ENCODE measurements at regions not wholly inside any gene's neighbourhood (a gene's known extent, or its start where the extent isn't known, plus 50 kb on each side); places are given as distances from the start of the nearest gene placed in this dataset.

DNA sequence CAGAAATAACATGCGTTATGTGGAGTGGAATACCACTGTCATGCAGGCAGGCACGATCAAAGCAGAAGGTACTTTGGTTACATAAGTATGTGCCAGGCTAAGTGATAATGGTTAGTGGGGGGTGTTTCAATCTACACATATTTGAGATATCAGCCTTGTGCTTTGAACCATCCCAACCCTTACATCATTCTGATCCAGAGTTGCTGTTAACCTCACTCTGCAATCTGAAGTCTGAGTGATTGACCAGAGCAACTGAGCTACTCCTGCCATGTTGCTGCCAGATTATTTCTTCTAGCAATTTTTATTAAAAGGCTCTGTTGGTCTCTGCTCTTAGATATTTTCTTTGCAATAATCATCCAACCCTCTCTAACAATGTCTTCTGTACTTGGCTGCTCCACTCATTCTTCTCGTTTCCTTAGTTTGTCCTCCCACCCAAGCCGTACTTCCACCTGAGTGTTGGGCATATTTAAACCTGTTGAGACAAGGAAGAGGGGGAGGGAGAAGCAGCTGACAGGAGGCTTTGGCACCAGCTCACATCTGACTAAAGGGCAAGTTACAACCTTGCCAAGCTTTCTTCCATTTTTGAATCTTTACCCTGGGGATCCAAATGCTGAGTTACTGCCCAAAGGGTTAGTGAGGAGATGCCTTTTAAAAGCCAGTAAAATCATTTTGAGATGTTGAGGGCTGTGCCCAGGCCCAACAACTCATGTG lies 114.1 kb upstream of the SESN3 start (continued):
- no peak for TF ChIP-seq HDAC2 (IDR thresholded peaks at IDR 0.05; ENCODE audit: borderline replicate concordance in 1 of 2, low read depth in 2 of 2, low read length in 2 of 2)
- no peak for TF ChIP-seq SIRT6 (IDR thresholded peaks at IDR 0.05; ENCODE audit: low read length)
- no peak for TF ChIP-seq SP2 (IDR thresholded peaks at IDR 0.05; ENCODE audit: low read length)
- TF ChIP-seq SP1 (IDR thresholded peaks at IDR 0.05; ENCODE audit: low read depth, low read length), result no peak
